HPDE6-E6E7 (cell line): ENCODE measurements at regions not wholly inside any gene's neighbourhood (a gene's known extent, or its start where the extent isn't known, plus 50 kb on each side); places are given as distances from the start of the nearest gene placed in this dataset.
"Not testable (repeated sequence)": the region's sequence is repeated elsewhere in the genome, so short reads cannot be mapped to it uniquely, and the experiment has no call there.

ENCODE experiments used
- DNase-seq: peaks from one replicate; pipeline ENCODE4 v3.0.0; 2011; ENCODE audit warnings: missing footprints; ENCODE audit errors: extremely low spot score

DNA sequence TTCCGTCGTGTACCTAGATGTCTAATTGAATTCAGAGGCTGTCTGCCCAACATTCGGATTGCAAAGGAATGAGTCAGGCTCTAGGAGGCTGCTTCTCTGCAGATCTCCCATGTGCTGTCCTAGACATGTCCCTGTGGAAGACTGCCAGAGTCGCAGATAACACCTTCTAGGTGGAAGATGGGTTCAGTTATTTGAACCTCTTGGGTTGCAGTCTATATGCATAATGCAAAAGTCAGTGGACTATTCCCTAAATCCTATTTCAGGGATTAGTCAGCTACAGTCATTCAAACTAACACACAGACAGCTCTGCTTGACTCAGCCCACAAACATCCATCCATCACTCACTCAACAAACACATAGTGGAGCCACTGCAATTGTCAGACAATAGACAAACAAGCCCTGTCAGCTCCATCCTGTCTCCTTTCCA is 300.0 kb upstream of the CTNNB1 start:
- peak; percentile 1 for DNase-seq

DNA sequence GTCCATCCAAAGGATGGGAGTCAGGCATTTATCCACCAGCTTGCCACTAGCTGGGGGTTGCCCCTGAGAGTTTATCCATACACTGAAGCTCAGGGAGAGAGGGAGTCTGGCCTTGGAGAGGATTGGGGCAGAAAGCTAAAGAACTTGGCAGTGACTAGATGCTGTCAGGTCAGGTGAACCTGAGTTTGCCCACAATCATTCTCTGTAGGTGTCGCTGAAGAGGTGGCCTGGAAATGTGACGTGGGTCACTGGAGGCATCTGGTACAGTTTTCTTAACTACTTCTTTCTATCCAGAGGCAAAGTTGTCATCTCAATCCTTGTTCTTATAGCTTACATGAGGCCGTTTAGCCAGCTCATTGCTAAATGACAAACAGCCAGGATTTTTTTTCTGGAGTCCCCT is 298.0 kb upstream of the CTNNB1 start:
- no peak for DNase-seq

DNA sequence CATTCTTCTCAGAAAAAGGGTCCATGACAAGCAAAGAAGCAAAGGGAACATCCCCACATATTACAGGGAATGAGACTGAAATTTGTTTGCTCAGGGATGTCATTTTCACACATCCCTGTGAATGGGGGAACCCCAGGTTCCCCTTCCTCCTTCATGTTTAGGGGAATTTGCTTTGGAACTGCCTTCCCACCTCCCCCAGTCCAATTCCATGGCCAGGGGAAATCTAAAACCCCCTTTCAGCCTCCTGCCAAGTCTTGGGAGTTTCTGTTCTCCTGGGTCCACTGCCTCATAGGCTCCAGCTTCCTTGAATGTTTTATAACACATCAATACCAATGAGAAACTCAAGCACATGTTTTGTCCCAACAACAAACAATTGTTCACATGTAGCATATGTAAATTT is 297.5 kb upstream of the CTNNB1 start:
- DNase-seq = no peak

DNA sequence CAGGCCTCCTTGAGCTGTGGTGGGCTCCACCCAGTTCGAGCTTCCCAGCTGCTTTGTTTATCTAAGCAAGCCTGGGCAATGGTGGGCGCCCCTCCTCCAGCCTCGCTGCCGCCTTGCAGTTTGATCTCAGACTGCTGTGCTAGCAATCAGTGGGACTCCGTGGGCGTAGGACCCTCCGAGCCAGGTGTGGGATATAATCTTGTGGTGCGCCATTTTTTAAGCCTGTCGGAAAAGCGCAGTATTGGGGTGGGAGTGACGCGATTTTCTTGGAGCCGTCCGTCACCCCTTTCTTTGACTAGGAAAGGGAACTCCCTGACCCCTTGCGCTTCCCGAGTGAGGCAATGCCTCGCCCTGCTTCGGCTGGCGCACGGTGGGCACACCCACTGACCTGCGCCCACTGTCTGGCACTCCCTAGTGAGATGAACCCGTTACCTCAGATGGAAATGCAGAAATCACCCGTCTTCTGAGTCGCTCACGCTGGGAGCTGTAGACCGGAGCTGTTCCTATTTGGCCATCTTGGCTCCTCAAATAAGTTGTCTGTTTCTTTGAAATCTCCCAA is 291.3 kb upstream of the CTNNB1 start:
- not testable (repeated sequence) for DNase-seq

DNA sequence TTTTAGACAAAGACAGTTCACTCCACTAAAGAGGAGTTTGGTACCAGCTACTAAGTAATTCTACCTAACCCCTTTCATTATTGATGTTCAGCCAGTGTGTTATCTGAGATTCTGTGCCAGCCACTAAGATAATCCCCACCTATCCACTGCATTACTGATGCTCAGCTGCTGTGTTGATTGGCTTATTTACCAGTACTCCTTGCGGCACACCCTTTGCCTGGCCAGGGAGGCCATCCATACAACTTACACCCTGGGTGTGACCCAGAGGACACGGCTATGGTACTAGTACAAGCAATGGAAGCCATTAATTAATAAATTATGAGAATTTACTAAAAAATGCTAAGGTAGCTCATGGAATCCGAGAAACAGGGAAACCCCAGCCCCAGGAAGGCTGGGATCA is 290.7 kb upstream of the CTNNB1 start:
- DNase-seq = no peak

DNA sequence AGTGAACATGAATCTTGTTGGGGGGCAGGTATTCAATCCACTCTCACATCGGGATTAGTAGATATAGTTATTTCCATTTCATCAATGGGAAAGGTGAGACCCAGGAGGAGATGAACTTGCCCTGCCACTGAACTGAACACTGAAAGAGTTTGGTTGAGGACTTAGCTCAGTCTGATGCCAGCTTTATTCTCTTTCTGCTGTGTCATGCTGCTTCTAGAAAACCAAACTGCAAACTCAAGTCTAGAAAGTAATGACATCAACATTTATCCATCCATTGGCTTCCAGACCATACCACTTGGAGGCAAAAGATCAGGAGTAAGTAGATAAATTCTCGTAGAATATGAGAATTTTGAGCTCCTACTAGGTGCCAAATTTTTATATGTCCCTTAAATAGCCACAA is 288.0 kb upstream of the CTNNB1 start:
- no peak for DNase-seq

DNA sequence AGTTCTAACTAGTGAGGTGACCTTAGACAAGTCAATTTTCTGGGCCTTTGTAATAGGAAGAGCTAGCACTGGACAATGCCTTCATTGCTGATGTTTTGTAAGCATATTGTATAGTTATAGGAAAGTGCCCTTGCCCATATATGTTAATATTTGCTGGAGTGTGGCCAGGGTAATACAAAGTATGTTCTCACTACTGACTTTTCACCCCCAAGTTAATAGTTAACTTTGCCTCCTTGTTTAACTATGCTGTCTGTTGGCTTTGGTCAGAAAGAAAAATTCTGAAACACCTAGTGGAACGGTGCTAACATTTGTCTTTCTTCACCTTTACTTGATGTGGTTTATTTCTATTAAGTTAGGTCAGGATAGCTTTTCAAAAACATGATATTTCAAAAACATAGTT is 287.4 kb upstream of the CTNNB1 start:
- DNase-seq = no peak

DNA sequence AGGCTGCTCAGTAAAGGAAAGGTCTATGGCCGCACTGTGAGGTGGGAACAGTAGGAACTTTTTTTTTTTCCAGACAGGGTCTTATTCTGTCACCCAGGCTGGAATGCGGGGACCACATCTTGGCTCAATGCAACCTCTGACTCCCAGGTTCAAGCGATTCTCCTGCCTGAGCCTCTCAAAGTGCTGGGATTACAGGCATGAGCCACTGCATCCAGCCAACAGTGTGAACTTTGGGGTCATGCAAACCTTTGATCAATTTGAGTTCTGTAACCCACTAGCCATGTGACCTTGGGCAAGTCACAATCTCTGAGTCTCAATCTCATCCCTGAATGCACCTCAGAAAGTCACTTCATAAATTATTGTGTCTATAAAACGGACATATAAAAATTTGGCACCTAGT is 286.8 kb upstream of the CTNNB1 start:
- no peak for DNase-seq

DNA sequence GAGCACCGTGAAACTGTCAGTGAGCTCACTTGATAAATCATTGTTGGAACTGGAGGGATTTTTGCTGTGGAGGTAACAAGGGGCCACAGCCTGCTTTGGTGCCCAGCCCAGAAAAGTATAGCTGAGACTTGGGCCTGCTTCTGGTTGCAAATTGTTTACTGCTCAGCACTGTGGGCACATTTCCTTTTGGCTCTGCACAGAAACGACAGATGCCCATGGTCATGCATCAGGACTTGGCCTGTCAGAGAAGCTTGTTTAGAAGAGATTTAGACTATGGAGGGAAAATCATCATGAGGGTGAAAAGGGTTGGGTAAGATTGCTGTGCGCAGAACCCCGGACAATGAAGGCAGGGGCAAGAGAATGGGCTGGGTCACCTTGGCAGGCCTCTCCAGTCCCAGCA is 286.1 kb upstream of the CTNNB1 start:
- no peak for DNase-seq

DNA sequence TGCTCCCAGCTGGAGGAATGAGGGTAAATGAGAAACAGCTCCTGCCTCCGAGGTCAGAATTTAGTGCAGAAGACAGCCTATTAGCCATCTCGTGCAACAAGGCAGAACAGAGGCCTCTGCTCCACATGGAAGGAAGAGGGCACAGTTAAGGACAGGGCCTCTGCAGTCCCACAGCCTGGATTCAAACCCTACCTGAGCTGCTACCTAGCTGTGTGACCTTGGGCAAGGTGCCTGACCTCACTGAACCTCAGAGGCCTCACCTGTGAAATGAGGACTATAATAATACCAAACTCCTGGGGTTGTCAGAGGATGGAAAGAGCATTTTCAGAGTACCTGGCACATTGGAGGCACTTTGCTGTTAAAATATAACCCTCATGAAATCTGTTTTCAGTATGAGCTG is 285.7 kb upstream of the CTNNB1 start:
- DNase-seq = no peak

DNA sequence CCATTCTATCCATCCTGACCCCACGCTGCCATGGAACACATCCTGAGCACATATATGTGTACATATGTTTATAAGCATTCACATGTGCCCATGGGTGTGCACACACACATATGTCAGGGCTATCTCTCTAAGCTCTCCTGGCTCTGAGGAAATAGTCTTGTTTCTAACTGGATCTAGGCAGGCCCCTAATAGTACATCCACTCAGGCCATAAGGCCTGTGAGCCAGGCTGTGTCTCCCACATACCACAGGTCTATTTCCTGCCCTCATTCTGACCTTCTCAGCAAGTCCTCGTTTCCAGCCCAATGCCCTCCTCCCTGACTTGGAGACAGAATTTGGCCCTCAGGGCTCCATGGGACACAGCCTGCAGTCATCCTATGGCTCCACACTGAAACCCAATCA is 284.8 kb upstream of the CTNNB1 start:
- no peak for DNase-seq

DNA sequence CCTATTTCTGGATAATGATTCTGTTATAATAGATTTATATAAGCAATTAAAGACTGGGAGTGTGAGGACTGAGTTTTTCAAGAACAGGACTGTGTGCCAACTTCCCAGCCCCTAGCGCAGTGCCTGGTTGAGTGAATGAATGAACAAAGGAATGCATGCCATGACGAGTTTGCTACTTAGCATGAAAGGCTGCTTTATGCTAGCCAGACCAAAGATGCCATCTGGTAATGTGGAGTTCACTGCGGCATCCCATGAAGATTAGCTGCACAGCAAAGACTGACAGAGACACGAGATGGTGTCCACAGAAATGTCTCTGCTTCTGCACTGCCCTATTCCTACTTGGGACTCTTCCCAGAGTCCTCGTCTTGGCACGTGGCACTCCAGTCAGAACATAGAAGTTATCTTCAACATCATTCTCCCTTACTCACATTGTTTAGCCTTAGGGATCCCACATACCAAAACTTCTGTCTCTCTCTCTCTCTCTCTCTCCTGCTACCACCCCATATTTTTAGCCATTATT is 283.9 kb upstream of the CTNNB1 start:
- no peak for DNase-seq

DNA sequence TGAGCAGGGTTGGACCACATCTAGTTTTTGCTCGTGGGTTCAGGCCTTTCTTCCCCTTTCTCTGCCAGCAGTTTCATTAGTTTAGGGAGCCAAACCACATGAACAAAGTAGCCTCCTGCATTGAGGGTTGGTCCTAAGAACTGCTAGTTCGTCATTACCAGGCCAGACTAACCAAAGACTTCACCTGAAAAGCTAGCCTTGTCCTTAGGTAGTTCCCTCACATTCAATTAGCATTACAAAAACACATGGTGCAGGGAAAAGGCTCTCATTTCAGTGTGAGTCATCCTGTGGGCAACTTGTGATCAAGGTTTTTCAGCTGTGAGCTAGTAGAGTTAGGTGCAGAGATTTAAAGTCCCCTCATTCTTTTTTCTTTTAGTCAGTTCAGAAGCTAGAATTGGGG is 279.3 kb upstream of the CTNNB1 start:
- DNase-seq = peak; percentile 7

DNA sequence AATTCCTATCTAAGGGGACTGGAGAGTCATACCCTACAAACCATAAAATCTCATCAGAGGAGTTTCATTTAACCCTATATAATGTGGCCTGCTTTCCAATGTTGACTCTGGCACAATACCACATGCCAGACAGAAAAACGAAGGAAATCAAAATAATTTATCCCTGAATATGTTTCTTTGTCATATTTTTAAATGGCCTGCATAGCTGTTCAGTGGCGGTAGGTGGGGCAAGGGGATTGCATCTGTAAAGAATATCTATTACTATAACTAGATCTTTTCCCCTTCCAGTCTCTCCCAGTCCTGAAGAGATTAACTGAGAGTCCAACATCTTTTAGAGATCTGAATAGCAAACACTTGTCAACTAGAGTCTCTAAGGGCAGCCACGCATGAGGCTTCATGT is 278.1 kb upstream of the CTNNB1 start:
- no peak for DNase-seq

DNA sequence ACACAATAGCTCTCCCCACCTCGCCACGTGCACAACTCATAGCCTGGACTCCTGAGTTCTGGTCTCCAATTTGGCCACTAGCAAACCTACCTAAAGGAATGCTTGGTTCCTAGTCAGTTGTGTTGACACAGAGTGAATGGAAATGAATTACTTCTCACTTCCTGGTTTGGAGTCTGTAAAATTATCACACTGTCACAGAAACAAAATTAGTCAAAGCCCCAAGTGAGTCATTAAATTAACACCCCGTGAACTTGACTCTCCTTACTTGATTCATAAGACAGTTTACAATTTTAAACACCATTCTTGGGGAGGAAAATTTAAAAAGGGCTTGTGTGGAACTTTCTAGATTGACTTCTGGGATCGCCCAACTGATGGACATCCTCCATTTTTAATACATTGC is 276.2 kb upstream of the CTNNB1 start:
- no peak for DNase-seq

DNA sequence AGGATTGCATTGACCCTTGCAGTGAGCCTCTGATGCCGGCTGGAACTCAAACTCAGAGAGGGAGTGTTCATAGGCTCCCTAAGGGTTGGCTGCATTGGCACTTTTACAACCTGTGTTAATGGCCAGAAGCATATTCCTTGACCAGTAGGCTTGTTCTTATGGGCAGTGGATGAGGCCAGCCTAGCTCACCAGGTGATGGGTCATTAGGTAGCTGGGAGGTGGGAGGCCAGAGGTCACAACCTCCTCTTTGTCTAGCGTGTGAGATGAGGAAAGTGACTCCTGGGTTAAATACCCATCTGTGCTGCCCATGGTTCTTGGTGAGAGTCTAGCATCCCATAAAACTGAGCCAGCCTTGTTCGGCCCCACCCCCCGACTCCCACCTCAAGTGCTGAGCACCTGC is 275.7 kb upstream of the CTNNB1 start:
- DNase-seq = no peak

DNA sequence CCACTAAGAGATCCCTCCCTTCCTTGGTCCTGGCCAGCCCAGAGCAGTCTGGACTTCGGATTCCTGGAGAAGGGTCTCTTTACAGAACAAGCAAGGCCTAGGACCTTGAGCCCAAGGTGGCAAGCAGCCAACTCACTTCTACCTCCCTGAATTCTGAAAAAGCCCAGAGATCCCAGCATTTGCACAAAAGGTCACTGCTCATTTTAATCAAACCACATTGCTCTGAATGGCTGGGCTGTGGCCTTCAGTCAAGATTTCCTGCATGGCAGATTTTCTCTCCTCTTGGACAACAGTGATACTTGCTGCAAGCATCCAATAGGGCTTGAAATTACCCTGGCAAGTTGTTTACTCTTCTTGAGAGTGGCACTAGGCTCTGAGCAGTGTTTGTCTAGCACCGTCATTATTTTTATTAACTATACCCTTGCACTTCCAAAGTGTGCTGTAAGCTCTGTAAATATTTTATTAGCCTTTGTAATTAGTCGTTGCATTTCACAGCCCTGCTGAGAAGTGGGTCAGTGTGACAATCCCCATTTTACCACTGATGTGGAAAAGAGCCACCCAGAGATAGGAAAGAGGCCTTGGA is 274.7 kb upstream of the CTNNB1 start:
- no peak for DNase-seq

DNA sequence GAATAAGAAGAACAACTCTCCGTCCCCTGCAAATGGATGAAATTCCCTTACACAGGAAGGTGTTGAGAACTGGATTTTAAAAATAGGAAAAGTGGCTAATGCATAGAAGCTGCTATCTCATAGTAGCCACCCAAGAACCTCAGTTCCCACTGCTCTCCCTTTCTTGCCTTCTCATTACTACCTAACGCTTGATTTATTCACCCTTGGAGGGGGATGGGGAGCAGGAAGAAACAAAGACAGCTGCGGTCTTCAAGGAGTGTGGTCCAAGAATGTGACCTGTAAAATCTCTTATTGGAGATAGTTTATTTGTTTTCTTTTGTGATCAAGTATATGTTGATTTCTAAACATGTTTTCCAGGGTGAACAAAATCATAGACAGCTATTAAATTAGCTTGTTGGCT is 274.1 kb upstream of the CTNNB1 start:
- no peak for DNase-seq

DNA sequence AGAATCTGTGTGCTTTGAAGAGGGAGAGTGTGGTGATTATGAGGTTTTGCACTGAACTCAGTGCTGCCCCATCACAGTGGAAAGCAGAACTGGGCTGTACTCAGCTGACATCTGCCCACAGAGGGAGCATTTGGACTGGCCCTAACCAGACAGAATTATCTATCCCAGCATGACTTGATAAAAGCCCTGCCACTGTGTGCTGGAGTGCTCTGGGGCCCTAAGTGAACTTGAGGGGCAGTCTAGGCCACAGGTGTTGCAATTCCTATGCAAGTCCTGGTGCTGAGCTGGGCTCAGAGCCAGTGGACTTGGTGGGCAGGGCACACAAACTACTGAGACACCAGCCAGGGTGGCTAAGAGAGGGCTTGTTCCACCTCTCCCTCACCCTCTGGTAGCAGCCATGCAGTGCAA is 269.2 kb upstream of the CTNNB1 start:
- DNase-seq = no peak

DNA sequence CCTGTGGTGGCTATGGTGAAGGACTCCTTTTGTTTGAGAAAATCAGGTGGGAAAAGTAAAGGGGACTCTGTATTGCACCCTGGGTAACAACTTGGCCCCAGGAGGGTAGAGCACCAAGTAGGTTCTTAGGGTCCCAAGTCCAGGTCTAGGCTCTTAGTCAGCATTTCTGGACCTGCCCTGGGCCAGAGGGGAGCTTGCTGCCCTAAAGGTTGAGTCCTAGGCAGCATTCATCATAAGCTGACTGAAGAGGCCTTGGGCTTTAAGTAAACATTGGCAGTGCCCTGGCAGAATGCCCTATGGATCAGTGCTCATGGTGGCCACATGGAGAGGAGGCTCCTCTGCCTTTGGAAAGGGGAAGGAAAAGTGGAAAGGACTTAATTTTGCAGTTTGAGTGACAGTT is 268.5 kb upstream of the CTNNB1 start:
- DNase-seq = no peak

DNA sequence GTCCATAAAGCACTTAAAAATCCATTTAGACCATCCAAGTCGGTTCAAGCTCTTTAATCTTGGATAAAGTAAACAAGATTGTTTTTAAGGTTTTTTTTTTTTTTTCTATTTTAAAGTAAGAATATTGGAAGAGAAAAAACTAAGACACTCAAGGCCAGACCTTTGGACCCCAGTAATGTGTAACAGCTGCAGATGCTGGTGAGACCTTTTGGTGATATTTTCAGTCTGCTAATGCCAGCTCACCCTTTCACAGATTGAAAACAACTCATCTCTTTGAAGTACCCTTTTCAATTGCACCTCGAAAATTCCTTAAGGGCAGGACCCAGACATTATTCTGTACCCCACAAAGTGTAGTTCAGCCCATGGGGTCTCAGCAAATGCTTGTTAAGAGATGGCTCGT is 260.7 kb upstream of the CTNNB1 start:
- no peak for DNase-seq

DNA sequence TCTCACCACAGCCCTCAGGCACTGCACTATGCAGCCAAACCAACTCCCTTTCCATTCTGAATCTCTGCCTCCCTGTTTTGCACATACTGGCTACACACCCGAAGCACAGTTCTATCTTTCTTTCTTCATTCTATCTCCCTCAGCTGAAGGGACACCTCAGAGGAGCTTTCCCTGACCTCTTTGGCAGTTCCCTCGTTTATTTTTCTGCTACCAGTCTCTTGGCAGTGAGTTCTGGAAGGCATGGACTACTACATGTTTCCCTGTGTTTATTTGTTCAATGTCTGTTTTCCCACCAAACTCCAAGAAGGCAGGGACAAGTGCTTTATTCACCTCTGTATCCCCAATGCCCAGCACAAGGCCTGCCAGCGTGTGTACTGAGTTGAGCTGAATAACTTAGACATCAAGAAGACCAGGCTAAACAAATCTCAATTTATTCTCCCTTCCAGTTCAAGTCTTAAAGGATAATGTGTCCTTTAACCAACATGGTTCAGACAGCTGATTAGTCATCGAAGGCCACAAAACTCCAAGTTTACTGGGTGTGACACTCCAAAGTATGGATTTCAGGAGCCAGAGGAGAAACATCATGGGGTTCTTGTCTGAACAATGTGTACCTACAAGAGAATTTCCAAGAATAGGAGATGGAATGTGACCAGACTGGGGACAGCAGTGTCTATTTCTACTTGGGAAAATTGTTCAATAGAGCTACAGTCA is 260.1 kb upstream of the CTNNB1 start:
- no peak for DNase-seq

DNA sequence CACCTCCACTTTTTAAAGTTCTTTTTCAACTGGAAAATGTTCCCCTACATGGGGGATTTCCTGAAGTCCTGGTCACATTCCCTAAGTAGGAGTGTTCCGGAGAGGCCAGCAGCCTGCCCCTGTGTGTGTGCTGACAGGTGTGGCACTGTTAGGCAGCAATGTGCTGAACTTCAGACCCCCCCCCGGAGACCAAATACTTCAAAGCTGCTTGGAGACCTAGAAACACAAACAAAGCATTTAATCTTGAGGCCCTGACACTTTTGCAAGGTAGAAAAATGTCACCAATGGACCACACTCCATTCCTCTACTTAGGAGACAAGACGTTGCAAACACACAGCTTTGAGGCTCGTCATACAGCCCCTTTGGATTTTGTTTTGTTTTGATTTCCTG is 259.6 kb upstream of the CTNNB1 start:
- no peak for DNase-seq
